ENCODE measurements at regions not wholly inside any gene's neighbourhood (a gene's known extent, or its start where the extent isn't known, plus 50 kb on each side); places are given as distances from the start of the nearest gene placed in this dataset.

DNA sequence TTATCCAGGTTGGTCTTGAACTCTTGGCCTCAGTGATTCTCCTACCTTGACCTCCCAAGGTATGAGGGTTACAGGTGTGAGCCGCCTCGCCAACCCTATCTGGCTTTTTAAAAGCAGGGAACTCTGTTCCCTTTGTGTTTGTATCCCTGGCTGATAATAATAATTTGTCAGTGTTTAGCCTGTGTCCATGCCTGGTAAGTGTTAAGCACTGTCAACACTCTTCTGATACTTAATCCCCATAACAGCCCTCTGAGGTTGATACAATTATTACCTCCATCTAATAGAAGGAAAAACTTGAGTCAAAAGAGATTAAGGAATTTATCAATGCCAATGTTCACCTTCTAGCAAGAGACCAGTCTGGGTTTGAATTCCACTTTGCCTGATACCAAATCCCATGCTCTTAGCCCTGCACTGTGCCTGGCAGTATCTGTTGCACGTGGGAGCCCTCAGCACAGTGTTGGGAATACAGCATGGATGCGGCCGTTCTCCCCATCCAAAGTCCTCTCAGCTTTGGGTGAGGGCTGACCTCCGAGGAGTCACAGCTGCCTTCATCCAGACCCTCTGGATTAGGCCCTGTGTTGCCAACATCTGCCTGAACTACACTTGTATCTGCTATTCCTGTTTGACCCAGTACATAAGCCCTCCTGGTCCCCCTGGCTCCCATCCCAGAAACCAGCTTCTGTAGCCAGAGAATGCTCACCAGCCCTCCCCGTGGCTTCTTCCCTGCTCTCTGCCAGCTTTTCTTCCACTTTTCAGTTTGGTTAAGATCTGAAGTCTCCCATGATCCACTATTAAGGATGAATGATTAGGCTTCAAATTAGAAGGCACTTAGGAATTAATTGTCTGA is 335.6 kb upstream of the ASIC2 start:
- no peak overlapping the region for H3K4me3 Mint-ChIP-seq
- no peaks in the 10 kb centered on the region for H3K4me1 Mint-ChIP-seq (ENCODE audit: low read depth)
- ATAC-seq (replicated peaks in 1 of 2) (no peak), DNase-seq (no peak)
- no peak overlapping the region for H3K27ac Mint-ChIP-seq
- H3K36me3 Mint-ChIP-seq (ENCODE audit: insufficient read depth in 2 of 2): peaks cover 0 to 5% of the 10 kb centered on the region in 2 donors
- H3K27me3 Mint-ChIP-seq (ENCODE audit: low read depth): no peaks in the 10 kb centered on the region
- peaks cover 0 to 5% of the 10 kb centered on the region in 2 donors for H3K9me3 Mint-ChIP-seq

DNA sequence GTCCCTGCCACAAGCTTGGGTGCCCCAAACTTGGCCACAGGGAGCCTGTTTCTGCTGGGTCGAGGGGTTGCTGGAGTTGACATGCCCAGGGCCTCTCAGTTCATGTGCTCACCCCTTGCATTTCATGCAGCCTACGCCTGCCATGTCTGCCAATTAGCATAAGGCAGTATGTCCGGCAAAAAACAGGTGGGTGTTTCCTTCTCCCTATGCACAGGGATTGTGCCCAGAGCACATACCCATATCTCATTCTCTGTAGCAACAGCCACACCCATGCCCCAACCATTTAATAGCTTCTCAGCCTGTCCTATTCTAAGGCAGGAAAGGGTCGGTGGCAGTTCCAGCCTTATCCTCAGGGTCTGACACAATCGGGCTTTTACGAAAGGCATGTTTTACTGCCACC is 340.4 kb upstream of the ASIC2 start:
- Mint-ChIP-seq H3K27ac (no peak overlapping the region), H3K4me3 (no peak overlapping the region), H3K9me3 (peaks cover 2 to 11% of the 10 kb centered on the region in 2 donors), H3K4me1 (ENCODE audit: low read depth) (peaks cover 6% of the 10 kb centered on the region), H3K27me3 (ENCODE audit: low read depth) (no peaks in the 10 kb centered on the region), H3K36me3 (ENCODE audit: insufficient read depth in 2 of 2) (peaks cover 1 to 5% of the 10 kb centered on the region in 2 donors)
- ATAC-seq (replicated peaks in 1 of 2) (no peak), DNase-seq (no peak)

DNA sequence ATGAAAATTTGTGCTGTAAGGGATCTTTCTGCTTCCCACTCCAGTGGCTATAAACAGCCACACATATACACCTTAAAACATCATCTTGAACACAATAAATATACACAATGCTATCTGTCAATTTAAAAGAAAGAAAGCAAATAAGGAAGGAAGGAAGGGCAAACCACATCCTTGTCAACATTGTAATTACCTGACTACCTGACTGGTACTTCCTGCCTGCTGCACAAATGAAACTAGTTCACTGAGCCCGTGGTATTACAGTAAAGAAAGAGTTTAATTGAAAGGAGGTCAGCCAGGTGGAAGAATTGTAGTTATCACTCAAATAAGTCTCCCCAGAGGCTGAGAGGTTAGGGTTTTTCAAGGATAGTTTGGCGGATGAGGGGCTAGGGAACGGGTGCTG is 344.4 kb upstream of the ASIC2 start:
- no peak for DNase-seq
- no peaks in the 10 kb centered on the region for H3K27me3 Mint-ChIP-seq (ENCODE audit: low read depth)
- H3K4me3 Mint-ChIP-seq: no peak overlapping the region
- peaks cover 2 to 9% of the 10 kb centered on the region in 2 donors for H3K9me3 Mint-ChIP-seq
- no peak overlapping the region for H3K27ac Mint-ChIP-seq
- ATAC-seq (replicated peaks in 1 of 2): no peak
- H3K36me3 Mint-ChIP-seq (ENCODE audit: insufficient read depth in 2 of 2): peaks cover 0 to 4% of the 10 kb centered on the region in 2 donors
- H3K4me1 Mint-ChIP-seq (ENCODE audit: low read depth): peaks cover 6% of the 10 kb centered on the region

DNA sequence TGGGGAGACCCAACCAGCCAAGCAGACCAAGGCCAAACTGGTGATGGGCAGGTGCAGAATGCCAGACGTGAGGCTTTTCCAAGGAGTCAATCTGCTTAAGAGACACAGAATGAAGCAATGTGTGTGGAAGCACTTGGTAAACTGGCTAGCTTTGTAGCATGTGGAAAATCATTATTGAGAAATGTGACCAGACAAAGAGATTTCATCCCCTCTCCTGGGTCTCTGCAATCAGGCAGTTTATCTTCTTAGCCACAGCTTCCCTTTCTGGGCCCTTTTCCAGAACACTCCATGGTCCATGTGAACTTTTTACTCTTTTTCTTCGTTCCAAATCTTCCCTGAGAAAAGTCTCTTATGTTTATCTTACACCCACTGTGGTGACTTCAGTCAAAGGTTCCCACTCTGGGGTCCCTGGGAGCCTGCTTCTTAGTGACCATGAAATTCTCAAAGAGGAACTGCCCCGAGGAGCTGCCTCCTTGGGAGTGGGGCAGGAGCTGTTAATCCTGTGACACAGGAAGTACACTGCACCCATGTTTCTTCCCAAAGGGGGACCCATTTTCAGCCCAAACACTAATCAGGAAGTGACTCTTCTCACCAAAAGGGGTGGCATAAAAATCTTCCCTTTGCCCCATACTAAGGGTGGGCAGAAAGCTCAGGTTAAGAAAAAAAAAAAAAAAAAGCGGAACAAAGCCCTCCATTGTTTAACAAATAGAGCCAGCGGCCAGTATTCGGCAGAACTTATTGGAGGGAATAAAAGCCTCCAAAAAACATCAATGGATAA is 346.2 kb upstream of the ASIC2 start:
- ATAC-seq (replicated peaks in 1 of 2) (no peak), DNase-seq (no peak)
- Mint-ChIP-seq H3K27me3 (ENCODE audit: low read depth) (no peaks in the 10 kb centered on the region), H3K9me3 (peaks cover 2 to 9% of the 10 kb centered on the region in 2 donors), H3K4me1 (ENCODE audit: low read depth) (peaks cover 6% of the 10 kb centered on the region), H3K36me3 (ENCODE audit: insufficient read depth in 2 of 2) (peaks cover 0 to 4% of the 10 kb centered on the region in 2 donors), H3K27ac (no peak overlapping the region), H3K4me3 (no peak overlapping the region)

DNA sequence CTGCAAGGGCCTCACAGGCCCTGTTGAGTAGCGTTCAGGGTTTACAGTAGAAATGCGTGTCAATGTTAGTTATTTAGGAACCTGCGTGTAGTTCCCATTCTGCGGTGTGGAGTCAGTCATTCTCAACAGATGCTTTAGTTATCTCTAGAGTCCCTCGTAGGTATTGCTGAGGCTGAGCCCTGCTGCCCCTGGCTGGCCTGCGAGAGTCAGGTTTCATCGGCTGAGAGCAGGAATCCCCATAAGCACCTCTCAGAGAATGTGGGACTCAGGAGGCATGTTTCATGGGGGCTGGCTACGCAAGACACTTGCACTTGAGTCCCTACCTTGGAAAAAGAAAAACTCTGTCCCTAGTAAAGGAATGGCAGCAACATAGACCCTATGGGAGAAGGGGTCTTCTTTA is 347.5 kb upstream of the ASIC2 start:
- peaks cover 0 to 4% of the 10 kb centered on the region in 2 donors for H3K36me3 Mint-ChIP-seq (ENCODE audit: insufficient read depth in 2 of 2)
- H3K27ac Mint-ChIP-seq: no peak overlapping the region
- peaks cover 0 to 9% of the 10 kb centered on the region in 2 donors for H3K9me3 Mint-ChIP-seq
- H3K4me3 Mint-ChIP-seq: no peak overlapping the region
- no peak for ATAC-seq (replicated peaks in 1 of 2)
- DNase-seq: no peak
- H3K4me1 Mint-ChIP-seq (ENCODE audit: low read depth): peaks cover 6% of the 10 kb centered on the region
- peaks cover under 1% of the 10 kb centered on the region for H3K27me3 Mint-ChIP-seq (ENCODE audit: low read depth)

DNA sequence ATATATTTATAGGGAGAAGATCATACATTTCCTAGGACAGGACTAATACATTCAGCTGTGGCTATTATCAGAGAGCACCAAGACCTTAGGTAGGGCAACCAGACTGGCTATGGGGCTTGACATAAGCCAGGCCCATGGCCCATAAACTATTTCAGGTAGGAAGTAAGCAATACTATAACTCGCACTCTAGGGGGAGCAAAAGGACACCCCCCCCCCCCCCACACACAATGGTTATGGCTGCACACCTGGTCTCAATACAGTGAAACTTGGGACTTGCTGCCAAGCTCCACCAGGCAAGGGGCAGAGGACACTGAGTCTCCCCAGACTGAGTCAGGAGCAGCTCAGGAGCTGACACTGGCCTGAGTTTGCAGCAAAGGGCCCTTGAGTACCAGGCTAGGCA is 348.9 kb upstream of the ASIC2 start:
- no peak overlapping the region for H3K27ac Mint-ChIP-seq
- H3K4me3 Mint-ChIP-seq: no peak overlapping the region
- no peak for DNase-seq
- peaks cover 1 to 9% of the 10 kb centered on the region in 2 donors for H3K9me3 Mint-ChIP-seq
- H3K27me3 Mint-ChIP-seq (ENCODE audit: low read depth): peaks cover 15% of the 10 kb centered on the region
- H3K4me1 Mint-ChIP-seq (ENCODE audit: low read depth): peaks cover 6% of the 10 kb centered on the region
- ATAC-seq (replicated peaks in 1 of 2): no peak
- H3K36me3 Mint-ChIP-seq (ENCODE audit: insufficient read depth in 2 of 2): peaks cover 0 to 4% of the 10 kb centered on the region in 2 donors

DNA sequence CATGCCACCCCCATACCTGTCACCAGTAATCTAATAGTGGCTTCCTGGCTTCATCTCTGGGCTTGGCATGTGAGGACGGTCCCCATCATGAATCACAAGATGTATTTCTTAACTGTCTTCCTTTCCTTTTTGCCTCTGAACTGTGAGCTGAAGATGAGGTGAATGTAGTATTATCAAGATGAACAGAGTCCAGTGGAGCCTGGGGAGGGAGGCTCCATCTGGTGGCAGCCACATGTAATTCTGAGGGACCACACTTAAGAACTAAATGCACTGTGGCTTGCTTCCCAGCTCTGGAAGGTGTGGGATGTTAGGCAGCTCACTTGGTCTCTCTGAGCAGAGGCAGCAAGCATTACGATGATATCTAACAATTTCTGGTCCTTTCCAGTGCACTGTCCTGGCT is 354.9 kb upstream of the ASIC2 start:
- no peak overlapping the region for H3K27ac Mint-ChIP-seq
- H3K9me3 Mint-ChIP-seq: peaks cover 1 to 2% of the 10 kb centered on the region in 2 donors
- H3K36me3 Mint-ChIP-seq (ENCODE audit: insufficient read depth in 2 of 2): no peaks in the 10 kb centered on the region
- no peak overlapping the region for H3K4me3 Mint-ChIP-seq
- DNase-seq: no peak
- peaks cover 21% of the 10 kb centered on the region for H3K27me3 Mint-ChIP-seq (ENCODE audit: low read depth)
- no peak for ATAC-seq (replicated peaks in 1 of 2)
- H3K4me1 Mint-ChIP-seq (ENCODE audit: low read depth): no peaks in the 10 kb centered on the region

DNA sequence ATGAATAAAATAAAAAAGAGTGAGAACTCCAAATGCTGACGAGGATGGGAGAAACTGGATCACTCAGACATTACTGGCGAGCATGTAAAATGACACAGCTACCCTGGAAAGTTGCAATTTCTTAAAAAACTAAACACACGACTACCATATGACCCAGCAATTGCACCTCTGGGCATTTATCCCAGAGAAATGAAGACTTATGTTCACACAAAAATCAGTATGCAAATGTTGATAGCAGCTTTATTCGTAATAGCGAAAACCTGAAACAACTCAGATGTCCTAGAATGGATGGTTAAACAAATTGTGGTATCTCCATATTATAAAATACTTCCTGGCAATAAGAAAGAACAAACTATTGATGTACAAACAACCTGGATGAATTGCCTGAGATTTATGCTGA is 357.2 kb upstream of the ASIC2 start:
- Mint-ChIP-seq H3K27me3 (ENCODE audit: low read depth) (peaks cover 21% of the 10 kb centered on the region), H3K4me1 (ENCODE audit: low read depth) (no peaks in the 10 kb centered on the region), H3K9me3 (peaks cover 0 to 1% of the 10 kb centered on the region in 2 donors), H3K27ac (no peak overlapping the region), H3K4me3 (no peak overlapping the region), H3K36me3 (ENCODE audit: insufficient read depth in 2 of 2) (no peaks in the 10 kb centered on the region)
- DNase-seq (no peak), ATAC-seq (replicated peaks in 1 of 2) (no peak)

DNA sequence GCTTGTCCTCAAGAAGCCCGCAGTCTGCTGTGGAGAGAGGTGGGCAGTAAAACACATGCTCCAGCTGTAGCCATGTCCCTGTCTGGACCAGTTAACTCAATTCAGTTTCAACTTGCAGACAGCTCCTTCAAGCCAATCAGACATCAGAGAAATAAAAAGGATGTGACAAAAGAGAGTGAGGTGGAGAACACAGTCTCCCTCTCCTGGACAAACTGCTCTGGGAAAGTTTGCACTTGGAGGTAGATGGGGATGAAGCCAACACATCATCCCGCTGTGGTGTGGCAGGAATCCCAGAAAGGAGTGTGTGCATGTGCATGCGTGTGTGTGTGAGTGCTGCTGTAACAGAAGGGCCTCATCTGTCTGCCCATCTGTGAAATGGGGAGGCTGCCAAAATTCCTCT is 358.6 kb upstream of the ASIC2 start:
- Mint-ChIP-seq H3K4me3 (no peak overlapping the region), H3K27me3 (ENCODE audit: low read depth) (peaks cover 10% of the 10 kb centered on the region), H3K27ac (no peak overlapping the region), H3K4me1 (ENCODE audit: low read depth) (no peaks in the 10 kb centered on the region), H3K36me3 (ENCODE audit: insufficient read depth in 2 of 2) (no peaks in the 10 kb centered on the region), H3K9me3 (no peaks in the 10 kb centered on the region)
- DNase-seq (no peak), ATAC-seq (replicated peaks in 1 of 2) (no peak)

DNA sequence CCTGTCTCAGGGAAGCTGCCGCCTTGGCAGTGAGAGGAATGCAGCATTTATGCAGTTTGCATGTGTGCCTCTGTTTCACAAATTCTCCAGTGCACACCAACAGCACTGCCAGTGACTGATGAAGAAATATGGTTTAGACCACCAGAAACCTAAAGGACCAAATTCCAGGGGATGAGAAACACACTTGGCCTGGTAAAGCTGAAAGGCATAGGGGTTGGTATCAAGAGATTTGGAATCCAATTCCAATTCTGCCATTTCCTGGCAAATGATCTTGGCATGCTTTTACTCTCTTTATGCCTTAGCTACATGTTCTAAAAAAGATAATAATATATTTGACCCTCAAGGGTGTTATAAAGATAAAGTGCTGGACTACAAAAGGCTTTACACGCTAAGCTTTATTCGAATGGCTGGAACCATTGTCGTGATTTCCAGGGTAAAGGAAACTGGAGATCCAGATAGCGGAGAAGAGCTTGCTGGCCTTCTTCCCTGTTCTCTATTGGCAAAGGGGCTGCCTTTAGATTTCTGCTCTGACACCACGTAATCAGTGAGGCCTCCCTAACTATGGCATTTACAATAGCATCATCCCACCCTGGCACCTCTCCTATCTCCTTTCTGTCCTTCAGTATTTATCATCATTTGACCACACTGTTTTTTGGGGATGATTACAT is 359.8 kb upstream of the ASIC2 start:
- H3K4me3 Mint-ChIP-seq: no peak overlapping the region

DNA sequence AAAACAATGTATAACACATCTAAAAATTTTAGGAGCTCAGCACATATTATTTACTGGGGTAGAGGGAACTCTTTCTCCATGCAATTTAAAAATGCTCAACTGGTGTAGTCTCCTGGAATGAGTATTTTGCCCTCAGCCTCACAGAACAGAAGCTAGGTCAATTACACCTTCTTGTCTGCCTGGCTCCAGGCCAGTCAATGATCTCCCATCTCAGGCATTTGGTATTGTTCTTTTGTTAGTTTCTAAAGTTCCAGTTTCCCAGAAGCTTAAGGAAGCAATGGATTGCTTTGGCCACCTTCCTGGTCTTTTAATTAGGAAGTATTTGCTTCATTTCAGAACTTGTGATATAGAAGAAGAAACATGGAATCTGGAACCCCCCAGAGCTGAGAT is 360.3 kb upstream of the ASIC2 start:
- H3K27me3 Mint-ChIP-seq (ENCODE audit: low read depth): peaks cover 6% of the 10 kb centered on the region
- no peaks in the 10 kb centered on the region for H3K9me3 Mint-ChIP-seq
- H3K27ac Mint-ChIP-seq: no peak overlapping the region
- no peaks in the 10 kb centered on the region for H3K36me3 Mint-ChIP-seq (ENCODE audit: insufficient read depth in 2 of 2)
- DNase-seq: no peak
- no peaks in the 10 kb centered on the region for H3K4me1 Mint-ChIP-seq (ENCODE audit: low read depth)
- ATAC-seq (replicated peaks in 1 of 2): no peak
- no peak overlapping the region for H3K4me3 Mint-ChIP-seq

More for the DNA sequence above, 359.8 kb upstream of the ASIC2 start:
- H3K9me3 Mint-ChIP-seq: no peaks in the 10 kb centered on the region
- peaks cover 6% of the 10 kb centered on the region for H3K27me3 Mint-ChIP-seq (ENCODE audit: low read depth)
- no peak for ATAC-seq (replicated peaks in 1 of 2)
- H3K4me1 Mint-ChIP-seq (ENCODE audit: low read depth): no peaks in the 10 kb centered on the region
- no peak for DNase-seq
- H3K27ac Mint-ChIP-seq: no peak overlapping the region
- no peaks in the 10 kb centered on the region for H3K36me3 Mint-ChIP-seq (ENCODE audit: insufficient read depth in 2 of 2)

DNA sequence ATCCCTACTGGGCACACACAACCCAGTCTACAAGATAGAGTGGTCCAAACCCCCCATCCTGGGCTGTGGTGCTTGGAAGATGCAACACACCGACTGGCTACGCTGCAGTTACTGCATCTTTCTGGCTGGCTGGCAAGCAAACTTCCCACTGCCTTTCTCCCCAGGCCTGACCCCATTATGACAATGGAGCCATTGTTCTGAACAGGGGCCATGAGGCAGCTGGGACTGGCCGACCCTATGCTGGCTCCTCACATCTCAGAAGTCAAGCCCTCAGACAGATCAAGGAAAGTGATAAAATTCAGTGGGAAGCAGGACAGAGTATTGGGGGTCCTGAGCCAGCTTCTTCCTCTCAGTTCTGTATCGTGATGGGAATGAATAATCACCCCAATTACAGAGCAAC is 364.1 kb upstream of the ASIC2 start:
- DNase-seq (no peak), ATAC-seq (replicated peaks in 1 of 2) (no peak)
- H3K27ac Mint-ChIP-seq: no peak overlapping the region
- H3K36me3 Mint-ChIP-seq (ENCODE audit: insufficient read depth in 2 of 2): no peaks in the 10 kb centered on the region
- H3K27me3 Mint-ChIP-seq (ENCODE audit: low read depth): peaks cover 5% of the 10 kb centered on the region
- no peaks in the 10 kb centered on the region for H3K9me3 Mint-ChIP-seq
- no peaks in the 10 kb centered on the region for H3K4me1 Mint-ChIP-seq (ENCODE audit: low read depth)
- no peak overlapping the region for H3K4me3 Mint-ChIP-seq

DNA sequence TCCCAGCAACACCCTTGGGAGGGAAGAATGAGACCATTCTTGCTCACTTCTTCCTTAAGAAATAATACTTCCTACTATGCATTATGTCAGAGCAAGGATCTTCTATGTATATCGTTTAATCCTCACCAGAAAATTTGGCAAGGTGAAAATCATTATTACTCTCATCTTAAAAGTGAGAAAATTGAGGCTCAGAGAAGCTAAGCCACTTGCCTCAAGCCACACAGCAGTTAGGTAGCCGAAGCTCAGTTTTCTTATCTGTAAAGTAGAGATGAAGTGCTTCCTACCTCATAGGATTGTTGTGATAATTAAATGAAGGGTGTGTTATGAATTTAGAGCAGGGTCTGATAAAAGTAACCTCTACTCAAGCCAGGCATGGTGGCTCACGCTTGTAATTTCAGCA is 368.9 kb upstream of the ASIC2 start:
- no peak overlapping the region for H3K27ac Mint-ChIP-seq
- no peak for ATAC-seq (replicated peaks in 1 of 2)
- no peaks in the 10 kb centered on the region for H3K9me3 Mint-ChIP-seq
- peaks cover 10% of the 10 kb centered on the region for H3K4me1 Mint-ChIP-seq (ENCODE audit: low read depth)
- peaks cover 10% of the 10 kb centered on the region for H3K27me3 Mint-ChIP-seq (ENCODE audit: low read depth)
- no peak for DNase-seq
- no peaks in the 10 kb centered on the region for H3K36me3 Mint-ChIP-seq (ENCODE audit: insufficient read depth in 2 of 2)
- no peak overlapping the region for H3K4me3 Mint-ChIP-seq

Measured in activated T-cell treated with anti-CD3 and anti-CD28 coated beads, Interleukin-2, amount 50 U/mL, for 72 hours (primary cell).